ENCODE measurements at regions not wholly inside any gene's neighbourhood (a gene's known extent, or its start where the extent isn't known, plus 50 kb on each side); places are given as distances from the start of the nearest gene placed in this dataset.

GRCh38 chr2:44107086-44107740 lies 61.5 kb upstream of the PPM1B start:
- no peak for TF ChIP-seq CTCF (conservative IDR thresholded peaks at IDR 0.05)
- TF ChIP-seq ZFX (IDR thresholded peaks at IDR 0.05) = no peak

All from C4-2B (cell line).